GM21825 (cell line): ENCODE measurements at regions not wholly inside any gene's neighbourhood (a gene's known extent, or its start where the extent isn't known, plus 50 kb on each side); places are given as distances from the start of the nearest gene placed in this dataset.
"Not testable (repeated sequence)": the region's sequence is repeated elsewhere in the genome, so short reads cannot be mapped to it uniquely, and the experiment has no call there.

Experiments
- ATAC-seq: cut with Tn5 transposase; IDR thresholded peaks from one replicate; pipeline ENCODE4 v1.9.1; 2021; ENCODE audit warnings: mild to moderate bottlenecking, moderate library complexity; ENCODE audit not compliant: unreplicated experiment

- ATAC-seq, result no peak
Measured at GRCh38 chr9:78123808-78124207, 92.2 kb upstream of the GNAQ start.

DNA sequence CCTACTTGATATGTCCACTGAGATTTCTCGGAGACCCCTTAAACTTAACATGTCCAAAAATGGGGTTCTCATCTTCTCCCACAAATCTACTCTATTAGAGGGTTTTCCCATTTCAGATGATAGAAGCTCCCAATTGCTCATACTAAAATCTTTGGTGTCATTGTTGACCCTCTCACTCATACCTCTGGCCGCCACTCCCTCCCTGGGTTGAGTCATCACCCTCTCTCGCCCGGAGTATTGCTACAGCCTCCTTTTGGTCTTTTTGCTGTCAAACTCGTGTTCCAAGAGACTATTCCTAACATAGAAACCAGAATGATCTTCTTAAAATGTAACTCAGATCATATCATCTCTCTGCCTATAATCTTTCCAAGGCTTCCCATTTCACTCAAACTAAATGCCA lies 91.0 kb upstream of the GNAQ start:
- ATAC-seq, result no peak

GRCh38 chr9:78121488-78121887 lies 89.9 kb upstream of the GNAQ start:
- ATAC-seq, result no peak

DNA sequence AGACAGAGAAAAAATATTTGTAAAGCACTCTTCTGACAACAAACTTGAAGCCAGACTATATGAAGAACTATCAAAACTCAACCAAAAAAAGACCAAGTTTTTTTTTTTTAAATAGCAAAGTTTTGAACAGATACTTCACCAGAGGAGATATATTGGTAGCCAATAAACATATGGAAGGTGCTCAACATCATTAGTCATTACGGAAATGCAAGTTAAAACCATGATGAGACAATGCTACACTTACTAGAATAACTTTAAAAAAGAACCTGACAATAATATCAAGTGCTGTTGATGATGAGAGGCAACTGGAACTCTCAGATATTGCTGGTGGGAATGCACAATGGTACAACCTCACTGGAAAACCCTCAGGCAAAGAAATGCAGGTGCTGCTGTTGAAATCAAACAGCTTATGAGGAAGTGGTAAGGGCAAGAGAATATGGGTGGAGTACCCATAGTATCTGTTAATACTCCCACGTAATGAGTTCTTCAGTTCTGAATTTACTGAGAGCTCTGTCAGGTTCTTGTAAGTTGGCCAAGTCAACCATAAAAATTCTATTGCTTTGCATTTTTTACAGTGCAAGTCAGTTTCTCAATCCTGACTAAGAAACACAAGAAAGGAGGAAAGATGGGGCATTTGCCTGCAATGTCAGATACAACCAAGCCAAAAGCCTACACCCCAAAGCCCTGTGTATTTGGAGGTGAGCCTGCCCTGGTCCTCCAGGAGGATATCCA lies 87.3 kb upstream of the GNAQ start:
- peak; percentile 88 for ATAC-seq

GRCh38 chr9:78115073-78115472 lies 83.5 kb upstream of the GNAQ start:
- no peak for ATAC-seq

- ATAC-seq, result no peak
Measured at GRCh38 chr9:78114581-78114980, 83.0 kb upstream of the GNAQ start.

DNA sequence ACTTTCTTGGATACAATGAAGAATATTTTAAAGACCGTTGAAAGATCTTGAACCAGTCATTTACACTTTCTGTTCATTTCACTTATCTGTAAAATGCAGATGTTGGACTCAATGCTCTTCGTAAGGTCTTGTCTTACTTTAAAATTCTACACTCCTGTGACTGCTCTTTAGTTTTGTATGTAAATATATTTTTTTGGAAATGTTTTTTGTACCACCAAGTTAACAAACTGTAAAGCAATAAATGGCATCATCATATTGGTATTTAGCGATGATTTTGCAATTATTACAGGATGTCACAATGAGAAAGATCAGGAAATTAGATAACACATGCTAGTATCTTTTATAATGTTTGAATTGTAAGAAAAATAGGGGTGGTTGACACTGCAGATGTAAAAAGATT lies 80.8 kb upstream of the GNAQ start:
- no peak for ATAC-seq

DNA sequence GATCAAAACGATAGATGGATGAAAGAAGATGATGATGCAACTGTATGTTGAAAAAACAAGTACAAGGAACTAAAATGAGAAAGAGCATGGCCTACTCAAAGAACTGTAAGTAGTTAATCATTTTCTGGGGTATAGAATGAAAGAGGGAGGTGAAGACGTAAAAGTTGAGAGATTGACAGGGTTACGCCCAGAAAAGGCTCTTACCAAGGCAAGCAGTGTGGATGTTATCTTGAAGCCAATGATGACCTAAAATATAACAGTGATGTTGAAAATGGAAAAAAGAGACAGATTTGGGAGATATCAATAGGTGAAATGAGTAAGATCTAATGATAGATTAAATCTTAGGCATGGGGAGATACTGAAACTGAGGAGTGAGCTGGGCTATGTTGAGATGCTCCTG lies 80.4 kb upstream of the GNAQ start:
- ATAC-seq, result no peak

GRCh38 chr9:78109075-78109474 lies 77.5 kb upstream of the GNAQ start:
- ATAC-seq, result no peak

DNA sequence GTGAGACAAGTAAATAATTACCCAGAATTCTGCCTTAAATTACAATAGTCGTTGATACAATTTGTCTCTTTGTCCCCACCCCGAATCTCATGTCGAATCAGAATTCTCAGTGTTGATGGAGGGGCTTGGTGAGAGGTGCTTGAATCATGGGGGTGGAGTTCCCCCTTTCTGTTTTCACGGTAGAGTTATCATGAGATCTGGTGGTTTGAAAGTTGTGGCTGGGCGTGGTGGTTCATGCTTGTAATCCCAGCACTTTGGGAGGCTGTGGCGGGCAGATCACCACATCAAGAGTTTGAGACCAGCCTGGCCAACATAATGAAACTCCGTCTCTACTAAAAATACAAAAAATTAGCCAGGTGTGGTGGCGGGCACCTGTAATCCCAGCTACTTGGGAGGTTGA lies 75.0 kb upstream of the GNAQ start:
- not testable (repeated sequence) for ATAC-seq

GRCh38 chr9:78103971-78104433 lies 72.4 kb upstream of the GNAQ start:
- peak; percentile 80 for ATAC-seq

- no peak for ATAC-seq
Measured at GRCh38 chr9:78101247-78101646, 69.6 kb upstream of the GNAQ start.

DNA sequence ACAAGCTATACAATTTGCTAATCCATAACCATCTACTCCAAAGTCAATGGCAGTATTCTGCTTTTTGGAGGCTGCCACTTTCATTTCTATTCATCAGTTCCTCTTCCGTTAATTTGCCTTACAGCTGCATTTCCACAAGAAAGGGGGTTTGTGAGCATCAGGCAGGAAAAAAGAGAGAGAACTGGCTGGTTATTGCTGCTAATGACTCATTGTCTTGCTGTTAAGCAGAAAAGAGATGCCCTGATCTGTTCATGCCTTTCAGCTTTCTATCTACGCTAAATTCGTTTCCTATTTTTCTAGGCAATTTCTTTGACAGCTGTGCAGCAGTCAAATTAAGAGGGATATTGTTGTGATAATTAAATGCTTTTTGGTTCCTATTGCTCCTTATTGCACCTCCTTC lies 65.9 kb upstream of the GNAQ start:
- no peak for ATAC-seq

DNA sequence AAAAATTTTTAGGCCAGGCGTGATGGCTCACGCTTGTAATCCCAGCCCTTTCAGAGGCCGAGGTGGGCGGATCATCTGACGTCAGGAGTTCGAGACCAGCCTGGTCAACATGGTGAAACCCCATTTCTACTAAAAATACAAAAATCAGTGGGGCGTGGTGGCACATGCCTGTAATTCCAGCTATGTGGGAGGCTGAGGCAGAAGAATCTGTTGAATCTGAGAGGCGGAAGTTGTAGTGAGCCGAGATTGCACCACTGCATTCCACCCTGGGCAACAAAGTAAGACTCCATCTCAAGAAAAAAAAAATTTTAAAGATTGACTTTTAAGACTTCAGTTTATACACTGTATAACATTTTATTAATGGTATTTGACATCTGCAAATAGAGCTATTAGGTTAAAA lies 60.1 kb upstream of the GNAQ start:
- no peak for ATAC-seq

GRCh38 chr9:78089111-78089510 lies 57.5 kb upstream of the GNAQ start:
- no peak for ATAC-seq

GRCh38 chr9:78088190-78088589 lies 56.6 kb upstream of the GNAQ start:
- ATAC-seq, result not testable (repeated sequence)
